NCI-H1092 (cell line): ENCODE measurements at regions not wholly inside any gene's neighbourhood (a gene's known extent, or its start where the extent isn't known, plus 50 kb on each side); places are given as distances from the start of the nearest gene placed in this dataset.
"Not testable (repeated sequence)": the region's sequence is repeated elsewhere in the genome, so short reads cannot be mapped to it uniquely, and the experiment has no call there.

Experiments used
- DNase-seq: peaks from one replicate; lab custom pipeline; 2025; lab: John Stamatoyannopoulos, UW

GRCh38 chr16:29199626-29200025 is 206.9 kb downstream of the NPIPB11 start:
- not testable (repeated sequence) for DNase-seq

GRCh38 chr16:29198731-29199521 is 207.6 kb downstream of the NPIPB11 start:
- DNase-seq: no peak

GRCh38 chr16:29198231-29198630 is 208.3 kb downstream of the NPIPB11 start:
- no peak for DNase-seq

GRCh38 chr16:29197494-29198100 is 208.9 kb downstream of the NPIPB11 start:
- not testable (repeated sequence) for DNase-seq

- DNase-seq: not testable (repeated sequence)
These were observed 209.8 kb downstream of the NPIPB11 start for GRCh38 chr16:29196746-29197145.

- DNase-seq: not testable (repeated sequence)
These were observed 210.4 kb downstream of the LAT start for GRCh38 chr16:29195116-29195872.

- not testable (repeated sequence) for DNase-seq
These were observed 209.5 kb downstream of the LAT start for GRCh38 chr16:29194185-29194844.

GRCh38 chr16:29193634-29194033 is 208.8 kb downstream of the LAT start:
- DNase-seq: not testable (repeated sequence)

GRCh38 chr16:29193248-29193574 is 208.4 kb downstream of the LAT start:
- DNase-seq: not testable (repeated sequence)

- no peak for DNase-seq
These were observed 207.7 kb downstream of the LAT start for GRCh38 chr16:29192329-29193247.

GRCh38 chr16:29191636-29192180 is 206.9 kb downstream of the LAT start:
- DNase-seq: not testable (repeated sequence)

GRCh38 chr16:29190553-29191431 is 205.9 kb downstream of the LAT start:
- DNase-seq: not testable (repeated sequence)

GRCh38 chr16:29188806-29189205 is 204.0 kb downstream of the LAT start:
- DNase-seq: not testable (repeated sequence)

GRCh38 chr16:29186306-29187220 is 201.7 kb downstream of the LAT start:
- DNase-seq: not testable (repeated sequence)

GRCh38 chr16:29185872-29186271 is 201.0 kb downstream of the LAT start:
- DNase-seq: not testable (repeated sequence)

- not testable (repeated sequence) for DNase-seq
These were observed 200.0 kb downstream of the LAT start for GRCh38 chr16:29184738-29185438.

GRCh38 chr16:29182940-29183868 is 198.4 kb downstream of the LAT start:
- not testable (repeated sequence) for DNase-seq
